ENCODE measurements at regions not wholly inside any gene's neighbourhood (a gene's known extent, or its start where the extent isn't known, plus 50 kb on each side); places are given as distances from the start of the nearest gene placed in this dataset.
"Not testable (repeated sequence)": the region's sequence is repeated elsewhere in the genome, so short reads cannot be mapped to it uniquely, and the experiment has no call there.

DNA sequence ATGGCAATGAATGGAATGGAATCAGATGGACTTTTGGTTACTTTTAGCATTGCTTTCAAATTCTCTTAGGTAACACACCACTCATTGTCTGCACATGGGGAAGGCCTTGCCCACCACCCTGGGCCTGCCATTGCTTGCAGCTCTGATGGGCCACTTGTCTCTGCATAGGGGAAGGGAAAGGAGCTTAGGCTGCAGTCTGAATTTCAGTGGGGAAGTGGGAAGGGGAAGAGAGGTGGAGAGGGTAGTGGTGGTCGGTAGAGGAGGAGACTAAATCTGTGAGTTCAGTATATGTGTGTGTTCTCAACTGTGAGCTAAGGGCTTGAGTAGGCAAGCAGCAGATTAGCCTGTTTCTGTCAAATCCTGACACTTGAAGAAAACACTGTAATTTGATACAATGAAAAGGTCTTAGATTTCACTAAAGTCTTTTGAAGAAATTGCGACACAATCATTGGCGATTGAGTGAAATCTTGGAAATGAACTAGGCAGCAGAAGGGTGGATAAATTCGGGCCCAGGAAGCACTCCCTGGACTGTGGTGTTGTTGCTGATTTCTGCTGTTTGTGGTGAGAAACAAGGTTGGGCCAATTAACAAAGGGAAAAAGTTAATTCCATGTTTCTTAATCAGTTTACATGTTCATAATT, 80.6 kb downstream of the OTOR start:
- H3K9ac ChIP-seq (replicated peaks; ENCODE audit: extremely low read depth, insufficient read depth, low read length): no peak overlapping the region
- H3K4me1 ChIP-seq (ENCODE audit: control insufficient read depth, extremely low read depth, insufficient read depth, low read length): no peaks in the 10 kb centered on the region
- POLR2A ChIA-PET: no interaction called here
- no peaks in the 10 kb centered on the region for H3K36me3 ChIP-seq (ENCODE audit: control insufficient read depth in 2 of 2, extremely low read depth in 1 of 2, insufficient read depth in 2 of 2, low read length in 2 of 2)
- H3K9me1 ChIP-seq (replicated peaks; ENCODE audit: control insufficient read depth, extremely low read depth, insufficient read depth, low read length): no peaks in the 10 kb centered on the region
- no peak overlapping the region for H2AFZ ChIP-seq (ENCODE audit: low read depth, low read length)
- H4K20me1 ChIP-seq (replicated peaks; ENCODE audit: control insufficient read depth, extremely low read depth, insufficient read depth, low read length): no peaks in the 10 kb centered on the region
- dilution Hi-C loops (cut with MboI; ENCODE audit: extremely low pct_ligation_motif_present, low sequenced_read_pairs) (no loop called here), intact Hi-C loops (cut with micrococcal nuclease) (no loop called here)
- no peak overlapping the region for H3K27ac ChIP-seq (ENCODE audit: insufficient read depth, low read depth, low read length)
- FAIRE-seq: no peak
- H3K27me3 ChIP-seq (ENCODE audit: control insufficient read depth in 2 of 2, insufficient read depth in 2 of 2, low read length in 2 of 2): no peaks in the 10 kb centered on the region
- H3K4me3 ChIP-seq (replicated peaks in 1 of 3; ENCODE audit: insufficient read depth in 1 of 3, low read depth in 1 of 3, low read length in 3 of 3): no peak overlapping the region
- DNase-seq (ENCODE audit: low read depth, low spot score): no peak
- H3K9me3 ChIP-seq (replicated peaks; ENCODE audit: control insufficient read depth, insufficient read depth, low read length): no peaks in the 10 kb centered on the region
- no peaks in the 10 kb centered on the region for H3K79me2 ChIP-seq (ENCODE audit: control insufficient read depth, insufficient read depth, low read length)
- BruUV-seq (replicated peaks): no TSS peak
- H3K4me2 ChIP-seq (ENCODE audit: insufficient read depth, low read length): no peak overlapping the region
- CTCF ChIA-PET: no interaction called here
- no peak for TF ChIP-seq EZH2 (IDR thresholded peaks at IDR 0.05; ENCODE audit: borderline replicate concordance, low read depth, low read length, severe bottlenecking)
- TF ChIP-seq POLR2A (IDR thresholded peaks at IDR 0.05; ENCODE audit: low read depth, low read length): no peak
- TF ChIP-seq, protein P1, sequence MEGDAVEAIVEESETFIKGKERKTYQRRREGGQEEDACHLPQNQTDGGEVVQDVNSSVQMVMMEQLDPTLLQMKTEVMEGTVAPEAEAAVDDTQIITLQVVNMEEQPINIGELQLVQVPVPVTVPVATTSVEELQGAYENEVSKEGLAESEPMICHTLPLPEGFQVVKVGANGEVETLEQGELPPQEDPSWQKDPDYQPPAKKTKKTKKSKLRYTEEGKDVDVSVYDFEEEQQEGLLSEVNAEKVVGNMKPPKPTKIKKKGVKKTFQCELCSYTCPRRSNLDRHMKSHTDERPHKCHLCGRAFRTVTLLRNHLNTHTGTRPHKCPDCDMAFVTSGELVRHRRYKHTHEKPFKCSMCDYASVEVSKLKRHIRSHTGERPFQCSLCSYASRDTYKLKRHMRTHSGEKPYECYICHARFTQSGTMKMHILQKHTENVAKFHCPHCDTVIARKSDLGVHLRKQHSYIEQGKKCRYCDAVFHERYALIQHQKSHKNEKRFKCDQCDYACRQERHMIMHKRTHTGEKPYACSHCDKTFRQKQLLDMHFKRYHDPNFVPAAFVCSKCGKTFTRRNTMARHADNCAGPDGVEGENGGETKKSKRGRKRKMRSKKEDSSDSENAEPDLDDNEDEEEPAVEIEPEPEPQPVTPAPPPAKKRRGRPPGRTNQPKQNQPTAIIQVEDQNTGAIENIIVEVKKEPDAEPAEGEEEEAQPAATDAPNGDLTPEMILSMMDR (IDR thresholded peaks at IDR 0.05; ENCODE audit: extremely low read depth in 1 of 2, insufficient read depth in 1 of 2, low read depth in 1 of 2, low read length in 2 of 2): no peak
- no peak for TF ChIP-seq MYC (IDR thresholded peaks at IDR 0.05; ENCODE audit: low read depth, low read length)
- TF ChIP-seq GATA2 (IDR thresholded peaks at IDR 0.05; ENCODE audit: insufficient read depth, insufficient read length, low read depth, low read length): no peak
- no peak for TF ChIP-seq JUN (IDR thresholded peaks at IDR 0.05; ENCODE audit: borderline replicate concordance, insufficient read depth, insufficient read length, low read depth)
- TF ChIP-seq FOS (IDR thresholded peaks at IDR 0.05; ENCODE audit: borderline replicate concordance, insufficient read depth, low read length): no peak
- no peak for TF ChIP-seq POLR2AphosphoS5 (IDR thresholded peaks at IDR 0.05; ENCODE audit: insufficient read depth, low read depth, low read length)

DNA sequence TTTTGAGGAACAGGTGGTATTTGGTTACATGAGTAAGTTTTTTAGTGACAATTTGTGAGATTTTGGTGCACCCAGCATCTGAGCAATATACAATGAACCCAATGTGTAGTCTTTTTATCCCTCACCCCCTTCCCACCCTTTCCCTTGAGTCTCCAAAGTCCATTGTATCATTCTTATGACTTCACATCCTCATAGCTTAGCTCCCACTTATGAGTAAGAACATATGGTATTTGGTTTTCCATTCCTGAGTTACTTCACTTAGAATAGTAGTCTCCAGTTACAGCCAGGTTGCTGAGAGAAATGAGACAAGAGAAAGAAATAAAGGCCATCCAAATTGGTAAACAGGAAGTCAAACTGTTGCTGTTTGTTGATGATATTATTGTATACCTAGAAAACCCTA, 87.5 kb downstream of the OTOR start:
- H3K36me3 ChIP-seq (ENCODE audit: control insufficient read depth in 2 of 2, extremely low read depth in 1 of 2, insufficient read depth in 2 of 2, low read length in 2 of 2); H2AFZ ChIP-seq (ENCODE audit: low read depth, low read length); dilution Hi-C loops (cut with MboI; ENCODE audit: extremely low pct_ligation_motif_present, low sequenced_read_pairs); BruUV-seq (replicated peaks); H3K4me3 ChIP-seq (replicated peaks in 1 of 3; ENCODE audit: insufficient read depth in 1 of 3, low read depth in 1 of 3, low read length in 3 of 3); DNase-seq (ENCODE audit: low read depth, low spot score); H3K27me3 ChIP-seq (ENCODE audit: control insufficient read depth in 2 of 2, insufficient read depth in 2 of 2, low read length in 2 of 2); H4K20me1 ChIP-seq (replicated peaks; ENCODE audit: control insufficient read depth, extremely low read depth, insufficient read depth, low read length); H3K9me1 ChIP-seq (replicated peaks; ENCODE audit: control insufficient read depth, extremely low read depth, insufficient read depth, low read length); H3K9me3 ChIP-seq (replicated peaks; ENCODE audit: control insufficient read depth, insufficient read depth, low read length); H3K4me2 ChIP-seq (ENCODE audit: insufficient read depth, low read length); H3K79me2 ChIP-seq (ENCODE audit: control insufficient read depth, insufficient read depth, low read length); H3K4me1 ChIP-seq (ENCODE audit: control insufficient read depth, extremely low read depth, insufficient read depth, low read length); intact Hi-C loops (cut with micrococcal nuclease); H3K27ac ChIP-seq (ENCODE audit: insufficient read depth, low read depth, low read length); H3K9ac ChIP-seq (replicated peaks; ENCODE audit: extremely low read depth, insufficient read depth, low read length); POLR2A ChIA-PET: not testable (repeated sequence)
- peak; percentile 53 for FAIRE-seq
- CTCF ChIA-PET: interaction anchor here (1.2 kb wide), 1 partner anchor 14 kb away, joined by 4 read pairs; no protein-coding TSS in a partner anchor
